Ascending aorta (tissue), 2 donors: ENCODE measurements at regions not wholly inside any gene's neighbourhood (a gene's known extent, or its start where the extent isn't known, plus 50 kb on each side); places are given as distances from the start of the nearest gene placed in this dataset.

Source experiments
- DNase-seq, 2 donors: peaks; one replicate each; pipeline ENCODE4 v3.0.0-alpha.2; 2019; ENCODE audit warnings: low spot score in 2 of 2
- H3K27ac ChIP-seq, 2 donors: fragments of 200-600 bp; sonication (generic); one replicate each; pipeline ENCODE4 v1.5.1; 2016 to 2017; ENCODE audit warnings: mild to moderate bottlenecking in 1 of 2
- H3K27me3 ChIP-seq: fragments of 200-600 bp; sonication (generic); one replicate; pipeline ENCODE4 v1.5.1; 2017
- H3K36me3 ChIP-seq, 2 donors: fragments of 200-600 bp; sonication (generic); one replicate each; pipeline ENCODE4 v1.5.1; 2016
- H3K4me1 ChIP-seq, 2 donors: fragments of 200-600 bp; sonication (generic); one replicate each; pipeline ENCODE4 v1.5.1; 2016 to 2017; ENCODE audit warnings: mild to moderate bottlenecking in 1 of 2
- H3K4me3 ChIP-seq, 2 donors: fragments of 200-600 bp; sonication (generic); one replicate each; pipeline ENCODE4 v1.5.1; 2016 to 2017; ENCODE audit warnings: mild to moderate bottlenecking in 1 of 2
- H3K9me3 ChIP-seq, 2 donors: fragments of 200-600 bp; sonication (generic); one replicate each; pipeline ENCODE4 v1.5.1; 2016
- intact Hi-C: fragments of 100-400 bp; cut with DNase I; formaldehyde crosslinking; loops from one replicate; pipeline ENCODE4 v1.15.1; 2023
- TF ChIP-seq, protein P1 (sequence below), 3 experiments: fragments of 200-600 bp in 2 of 3; fragments of 450-650 bp in 1 of 3; sonication (generic) in 2 of 3; IDR thresholded peaks; one replicate each; pipeline ENCODE4 v1.5.1; 2016 to 2019; ENCODE audit warnings: antibody characterized with exemption in 3 of 3, mild to moderate bottlenecking in 1 of 3, moderate library complexity in 1 of 3

DNA sequence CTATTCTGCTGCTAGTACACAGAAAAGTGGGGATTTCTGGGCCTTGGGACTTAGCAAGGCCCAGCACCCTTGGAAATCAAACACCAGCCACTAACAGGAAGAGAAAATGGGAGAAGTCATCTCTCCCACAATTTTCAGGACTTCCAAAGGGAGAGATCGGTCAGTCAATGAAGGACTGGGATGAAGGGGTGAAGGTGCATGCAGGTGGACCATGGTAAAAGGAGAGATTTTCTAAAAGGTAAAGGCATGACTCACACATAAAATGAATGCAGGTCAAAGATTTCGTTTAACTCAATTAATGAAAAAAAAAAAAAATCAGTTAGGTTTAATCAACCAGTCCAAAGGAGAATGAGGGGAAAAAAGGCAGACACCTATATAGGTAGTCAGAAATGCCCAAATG is 176.4 kb upstream of the PROK2 start:
- Histone ChIP-seq H3K4me1 (no peaks in the 10 kb centered on the region), H3K4me3 (no peak overlapping the region), H3K27ac (no peak overlapping the region), H3K27me3 (no peaks in the 10 kb centered on the region), H3K36me3 (no peaks in the 10 kb centered on the region), H3K9me3 (no peaks in the 10 kb centered on the region)
- no peak for DNase-seq
- TF ChIP-seq, protein P1, sequence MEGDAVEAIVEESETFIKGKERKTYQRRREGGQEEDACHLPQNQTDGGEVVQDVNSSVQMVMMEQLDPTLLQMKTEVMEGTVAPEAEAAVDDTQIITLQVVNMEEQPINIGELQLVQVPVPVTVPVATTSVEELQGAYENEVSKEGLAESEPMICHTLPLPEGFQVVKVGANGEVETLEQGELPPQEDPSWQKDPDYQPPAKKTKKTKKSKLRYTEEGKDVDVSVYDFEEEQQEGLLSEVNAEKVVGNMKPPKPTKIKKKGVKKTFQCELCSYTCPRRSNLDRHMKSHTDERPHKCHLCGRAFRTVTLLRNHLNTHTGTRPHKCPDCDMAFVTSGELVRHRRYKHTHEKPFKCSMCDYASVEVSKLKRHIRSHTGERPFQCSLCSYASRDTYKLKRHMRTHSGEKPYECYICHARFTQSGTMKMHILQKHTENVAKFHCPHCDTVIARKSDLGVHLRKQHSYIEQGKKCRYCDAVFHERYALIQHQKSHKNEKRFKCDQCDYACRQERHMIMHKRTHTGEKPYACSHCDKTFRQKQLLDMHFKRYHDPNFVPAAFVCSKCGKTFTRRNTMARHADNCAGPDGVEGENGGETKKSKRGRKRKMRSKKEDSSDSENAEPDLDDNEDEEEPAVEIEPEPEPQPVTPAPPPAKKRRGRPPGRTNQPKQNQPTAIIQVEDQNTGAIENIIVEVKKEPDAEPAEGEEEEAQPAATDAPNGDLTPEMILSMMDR (IDR thresholded peaks at IDR 0.05), result no peak
- intact Hi-C loops, result no loop called here

DNA sequence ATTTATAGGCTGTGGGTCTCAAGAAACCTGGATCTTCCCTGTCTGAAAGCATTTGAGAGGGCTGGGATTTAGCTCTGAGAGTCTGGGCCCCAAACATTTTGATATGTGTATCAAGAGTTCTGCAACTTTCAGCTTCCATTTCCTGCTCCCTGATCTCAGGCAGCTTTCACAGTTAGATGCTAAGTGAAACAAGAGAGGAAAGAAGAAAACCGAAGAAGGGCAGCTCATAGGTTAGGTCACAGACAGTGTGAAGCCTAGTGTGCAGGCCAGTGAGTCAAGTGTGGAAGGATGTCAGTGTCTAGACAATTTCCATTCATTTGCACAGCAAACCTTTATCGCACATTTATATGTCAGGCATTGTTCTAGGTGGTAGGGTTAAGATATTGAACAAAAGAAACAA is 173.6 kb upstream of the PROK2 start:
- Histone ChIP-seq H3K9me3 (no peaks in the 10 kb centered on the region), H3K27ac (no peak overlapping the region), H3K4me3 (no peak overlapping the region), H3K27me3 (no peaks in the 10 kb centered on the region), H3K4me1 (peaks cover 0 to 2% of the 10 kb centered on the region in 2 donors), H3K36me3 (no peaks in the 10 kb centered on the region)
- TF ChIP-seq, protein P1 (IDR thresholded peaks at IDR 0.05), result no peak
- no peak for DNase-seq
- intact Hi-C loops, result loop anchor here (5.0 to 10.0 kb wide), 2 partner anchors 304 to 486 kb away; partner anchors contain the start of gene RYBP

DNA sequence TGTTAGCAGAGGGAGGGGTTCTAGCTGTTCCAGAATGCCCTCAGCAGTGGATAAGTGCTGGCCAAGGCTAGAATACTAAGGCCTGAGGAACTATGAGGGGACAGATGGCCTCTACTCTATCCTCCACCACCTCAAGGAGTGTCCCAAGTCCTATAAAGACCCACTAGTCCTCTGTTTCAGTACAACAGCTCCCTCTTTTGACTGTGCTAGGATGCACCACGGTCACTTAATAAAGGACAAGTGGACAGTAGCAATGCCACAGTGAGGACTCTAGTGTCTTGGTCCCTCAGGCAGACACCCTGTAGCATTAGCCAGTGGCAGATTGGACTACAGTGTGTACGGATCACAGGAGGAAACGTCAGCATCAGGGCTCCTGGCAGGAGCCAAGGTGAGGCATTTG is 171.8 kb upstream of the PROK2 start:
- H3K4me3 ChIP-seq, result no peak overlapping the region
- H3K27ac ChIP-seq, result no peak overlapping the region
- H3K4me1 ChIP-seq, result peaks cover 0 to 2% of the 10 kb centered on the region in 2 donors
- H3K9me3 ChIP-seq, result no peaks in the 10 kb centered on the region
- intact Hi-C loops, result loop anchor here (5.0 to 10.0 kb wide), 2 partner anchors 306 to 488 kb away; partner anchors contain the start of gene RYBP
- DNase-seq, result no peak
- TF ChIP-seq, protein P1 (IDR thresholded peaks at IDR 0.05), result no peak
- no peaks in the 10 kb centered on the region for H3K36me3 ChIP-seq
- no peaks in the 10 kb centered on the region for H3K27me3 ChIP-seq

DNA sequence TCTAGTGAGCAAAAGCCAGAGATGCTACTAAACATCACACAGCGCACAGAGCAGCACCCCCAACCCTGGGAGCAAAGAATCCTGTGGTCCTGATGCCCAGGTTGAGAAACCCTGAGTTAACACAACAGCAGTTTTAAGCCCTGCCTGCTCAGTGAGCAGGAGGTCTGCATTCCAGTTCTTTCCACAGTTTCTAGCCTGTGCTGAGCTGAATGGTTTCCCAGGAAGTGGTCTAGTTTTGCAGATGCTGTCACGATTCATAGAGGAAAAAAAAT is 171.1 kb upstream of the PROK2 start:
- peaks cover 0 to 2% of the 10 kb centered on the region in 2 donors for H3K4me1 ChIP-seq
- no peak overlapping the region for H3K27ac ChIP-seq
- H3K36me3 ChIP-seq, result no peaks in the 10 kb centered on the region
- H3K4me3 ChIP-seq, result no peak overlapping the region
- TF ChIP-seq, protein P1 (IDR thresholded peaks at IDR 0.05), result no peak
- no peak for DNase-seq
- H3K27me3 ChIP-seq, result no peaks in the 10 kb centered on the region
- intact Hi-C loops, result loop anchor here (5.0 to 10.0 kb wide), 2 partner anchors 306 to 489 kb away; partner anchors contain the start of gene RYBP
- H3K9me3 ChIP-seq, result no peaks in the 10 kb centered on the region

DNA sequence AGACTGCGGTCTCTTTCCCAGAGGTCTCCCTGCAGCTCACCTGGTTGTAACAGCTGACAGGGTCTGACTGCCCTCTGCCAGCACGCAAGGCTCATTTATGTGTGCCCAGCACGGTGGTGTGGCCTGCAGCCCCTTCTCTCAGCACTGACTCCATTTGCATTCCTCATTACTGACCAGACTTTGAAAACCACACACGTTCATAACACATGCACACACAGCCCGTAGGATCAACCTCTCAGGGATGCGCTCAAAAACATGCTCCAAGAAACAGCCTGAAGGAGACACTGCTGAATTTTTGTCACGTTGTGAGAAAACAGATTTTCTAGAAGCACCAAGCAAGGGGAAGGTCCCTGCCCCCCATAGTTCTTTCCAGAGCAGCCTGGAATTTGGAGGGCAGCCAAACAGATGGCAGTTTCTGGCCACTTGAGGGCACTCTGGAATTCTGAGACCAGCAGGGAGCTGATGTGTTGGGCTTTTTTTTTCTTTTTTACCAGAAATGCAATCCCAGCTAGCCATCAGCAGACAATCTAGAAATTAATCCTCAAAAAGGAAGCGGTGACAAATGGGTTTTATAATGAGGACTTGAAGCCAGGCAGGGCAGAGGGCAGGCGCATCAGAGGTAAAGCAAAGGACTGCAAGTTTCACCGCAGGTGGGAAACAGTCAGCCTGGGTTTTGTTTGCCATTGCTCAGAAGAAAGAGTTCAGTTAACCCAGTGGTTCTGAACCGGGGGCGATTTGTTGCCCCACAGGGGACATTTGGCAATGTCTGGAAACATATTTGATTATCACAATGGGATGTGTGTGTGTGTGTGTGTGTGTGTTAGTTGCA is 170.5 kb upstream of the PROK2 start:
- no peaks in the 10 kb centered on the region for H3K27me3 ChIP-seq
- H3K36me3 ChIP-seq, result no peaks in the 10 kb centered on the region
- peak in 1 of 2 donors; percentile 85 for DNase-seq
- H3K4me3 ChIP-seq, result no peak overlapping the region
- TF ChIP-seq, protein P1 (IDR thresholded peaks at IDR 0.05), result peak; percentile 69 to 89 (median 71)
- H3K4me1 ChIP-seq, result peaks cover 0 to 2% of the 10 kb centered on the region in 2 donors
- no peaks in the 10 kb centered on the region for H3K9me3 ChIP-seq
- intact Hi-C loops, result loop anchor here (2.0 to 10.0 kb wide), 3 partner anchors 307 to 867 kb away; partner anchors contain the start of gene RYBP
- no peak overlapping the region for H3K27ac ChIP-seq
